ENCODE measurements at regions not wholly inside any gene's neighbourhood (a gene's known extent, or its start where the extent isn't known, plus 50 kb on each side); places are given as distances from the start of the nearest gene placed in this dataset.

DNA sequence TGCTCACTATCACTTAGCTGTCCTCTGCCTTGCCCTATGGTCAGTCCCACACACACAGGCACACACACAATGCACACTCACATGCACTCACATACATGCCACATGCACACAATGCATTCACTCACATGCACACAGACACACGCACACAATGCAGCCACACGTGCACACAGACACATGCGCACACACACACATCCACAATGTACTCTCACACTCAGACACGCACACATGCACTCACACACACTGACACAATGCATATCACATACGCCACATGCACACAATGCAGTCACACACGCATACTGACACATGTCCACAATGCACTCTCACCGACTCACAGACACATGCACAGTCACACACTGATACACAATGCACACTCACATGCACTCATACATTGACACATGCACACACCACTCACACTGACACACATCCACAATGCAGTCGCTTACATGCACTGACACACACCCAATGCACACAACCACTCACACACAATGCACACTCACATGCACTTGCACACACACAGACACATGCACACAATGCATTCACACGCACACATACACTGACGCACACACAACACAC lies 99.7 kb downstream of the ENGASE start:
- Histone ChIP-seq H4K20me1 (ENCODE audit: insufficient read depth) (no peaks in the 10 kb centered on the region), H2AFZ (ENCODE audit: low read depth, low read length) (no peak overlapping the region), H3K79me2 (replicated peaks; ENCODE audit: insufficient read depth, low read length) (no peaks in the 10 kb centered on the region), H3K36me3 (ENCODE audit: insufficient read depth, low read length) (no peaks in the 10 kb centered on the region), H3K9me3 (ENCODE audit: low read length) (no peaks in the 10 kb centered on the region), H3K4me3 (ENCODE audit: low read length) (no peak overlapping the region), H3K27ac (ENCODE audit: low read length) (no peak overlapping the region), H3K4me2 (ENCODE audit: low read length) (no peak overlapping the region), H3K9me2 (ENCODE audit: insufficient read depth, low read length) (no peaks in the 10 kb centered on the region), H3F3A (ENCODE audit: insufficient read depth, low read length, poor library complexity, severe bottlenecking) (no peaks in the 10 kb centered on the region), H3K27me3 (ENCODE audit: insufficient read depth, low read depth, low read length) (no peaks in the 10 kb centered on the region), H3K9ac (ENCODE audit: low read length) (no peak overlapping the region)
- no peak for TF ChIP-seq POLR2AphosphoS5 (IDR thresholded peaks at IDR 0.05)
- no peak for TF ChIP-seq EP300 (conservative IDR thresholded peaks at IDR 0.05; ENCODE audit: poor library complexity, severe bottlenecking)
- no peak for TF ChIP-seq SMC3 (conservative IDR thresholded peaks at IDR 0.05; ENCODE audit: poor library complexity)
- TF ChIP-seq MXI1 (conservative IDR thresholded peaks at IDR 0.05; ENCODE audit: poor library complexity, severe bottlenecking): no peak
- no peak for TF ChIP-seq EZH2 (IDR thresholded peaks at IDR 0.05; ENCODE audit: borderline replicate concordance, insufficient read depth, low read length, poor library complexity, severe bottlenecking)
- TF ChIP-seq RAD21 (conservative IDR thresholded peaks at IDR 0.05): no peak
- TF ChIP-seq, protein P1, sequence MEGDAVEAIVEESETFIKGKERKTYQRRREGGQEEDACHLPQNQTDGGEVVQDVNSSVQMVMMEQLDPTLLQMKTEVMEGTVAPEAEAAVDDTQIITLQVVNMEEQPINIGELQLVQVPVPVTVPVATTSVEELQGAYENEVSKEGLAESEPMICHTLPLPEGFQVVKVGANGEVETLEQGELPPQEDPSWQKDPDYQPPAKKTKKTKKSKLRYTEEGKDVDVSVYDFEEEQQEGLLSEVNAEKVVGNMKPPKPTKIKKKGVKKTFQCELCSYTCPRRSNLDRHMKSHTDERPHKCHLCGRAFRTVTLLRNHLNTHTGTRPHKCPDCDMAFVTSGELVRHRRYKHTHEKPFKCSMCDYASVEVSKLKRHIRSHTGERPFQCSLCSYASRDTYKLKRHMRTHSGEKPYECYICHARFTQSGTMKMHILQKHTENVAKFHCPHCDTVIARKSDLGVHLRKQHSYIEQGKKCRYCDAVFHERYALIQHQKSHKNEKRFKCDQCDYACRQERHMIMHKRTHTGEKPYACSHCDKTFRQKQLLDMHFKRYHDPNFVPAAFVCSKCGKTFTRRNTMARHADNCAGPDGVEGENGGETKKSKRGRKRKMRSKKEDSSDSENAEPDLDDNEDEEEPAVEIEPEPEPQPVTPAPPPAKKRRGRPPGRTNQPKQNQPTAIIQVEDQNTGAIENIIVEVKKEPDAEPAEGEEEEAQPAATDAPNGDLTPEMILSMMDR (IDR thresholded peaks at IDR 0.05; ENCODE audit: poor library complexity, severe bottlenecking): no peak
- no peak for TF ChIP-seq TAF1 (IDR thresholded peaks at IDR 0.05; ENCODE audit: low read depth)
- TF ChIP-seq, protein P2, sequence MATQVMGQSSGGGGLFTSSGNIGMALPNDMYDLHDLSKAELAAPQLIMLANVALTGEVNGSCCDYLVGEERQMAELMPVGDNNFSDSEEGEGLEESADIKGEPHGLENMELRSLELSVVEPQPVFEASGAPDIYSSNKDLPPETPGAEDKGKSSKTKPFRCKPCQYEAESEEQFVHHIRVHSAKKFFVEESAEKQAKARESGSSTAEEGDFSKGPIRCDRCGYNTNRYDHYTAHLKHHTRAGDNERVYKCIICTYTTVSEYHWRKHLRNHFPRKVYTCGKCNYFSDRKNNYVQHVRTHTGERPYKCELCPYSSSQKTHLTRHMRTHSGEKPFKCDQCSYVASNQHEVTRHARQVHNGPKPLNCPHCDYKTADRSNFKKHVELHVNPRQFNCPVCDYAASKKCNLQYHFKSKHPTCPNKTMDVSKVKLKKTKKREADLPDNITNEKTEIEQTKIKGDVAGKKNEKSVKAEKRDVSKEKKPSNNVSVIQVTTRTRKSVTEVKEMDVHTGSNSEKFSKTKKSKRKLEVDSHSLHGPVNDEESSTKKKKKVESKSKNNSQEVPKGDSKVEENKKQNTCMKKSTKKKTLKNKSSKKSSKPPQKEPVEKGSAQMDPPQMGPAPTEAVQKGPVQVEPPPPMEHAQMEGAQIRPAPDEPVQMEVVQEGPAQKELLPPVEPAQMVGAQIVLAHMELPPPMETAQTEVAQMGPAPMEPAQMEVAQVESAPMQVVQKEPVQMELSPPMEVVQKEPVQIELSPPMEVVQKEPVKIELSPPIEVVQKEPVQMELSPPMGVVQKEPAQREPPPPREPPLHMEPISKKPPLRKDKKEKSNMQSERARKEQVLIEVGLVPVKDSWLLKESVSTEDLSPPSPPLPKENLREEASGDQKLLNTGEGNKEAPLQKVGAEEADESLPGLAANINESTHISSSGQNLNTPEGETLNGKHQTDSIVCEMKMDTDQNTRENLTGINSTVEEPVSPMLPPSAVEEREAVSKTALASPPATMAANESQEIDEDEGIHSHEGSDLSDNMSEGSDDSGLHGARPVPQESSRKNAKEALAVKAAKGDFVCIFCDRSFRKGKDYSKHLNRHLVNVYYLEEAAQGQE (IDR thresholded peaks at IDR 0.05; ENCODE audit: borderline replicate concordance): no peak

DNA sequence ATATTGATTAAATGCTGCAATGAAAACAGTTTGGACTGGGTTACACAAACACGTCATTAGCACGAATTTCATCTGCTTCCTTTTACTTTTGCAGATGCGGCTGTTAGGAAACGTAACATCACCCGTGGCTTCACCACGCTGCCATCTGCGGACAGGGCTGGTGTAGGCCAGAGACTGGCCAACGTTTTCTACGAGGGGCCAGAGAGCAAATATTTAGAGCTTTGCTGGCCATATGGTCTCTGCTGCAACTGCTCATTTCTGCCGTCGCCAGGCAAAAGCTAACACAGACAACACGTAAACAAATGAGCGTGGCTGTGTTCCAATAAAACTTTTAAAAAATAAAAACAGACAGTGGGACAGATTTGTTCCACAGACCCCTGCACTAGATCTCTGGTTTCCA lies 96.6 kb downstream of the ENGASE start:
- Histone ChIP-seq H3K36me3 (ENCODE audit: insufficient read depth, low read length) (no peaks in the 10 kb centered on the region), H3K4me2 (ENCODE audit: low read length) (no peak overlapping the region), H2AFZ (ENCODE audit: low read depth, low read length) (no peak overlapping the region), H3K27me3 (ENCODE audit: insufficient read depth, low read depth, low read length) (no peaks in the 10 kb centered on the region), H3F3A (ENCODE audit: insufficient read depth, low read length, poor library complexity, severe bottlenecking) (no peaks in the 10 kb centered on the region), H3K27ac (ENCODE audit: low read length) (no peak overlapping the region), H3K9me2 (ENCODE audit: insufficient read depth, low read length) (no peaks in the 10 kb centered on the region), H3K4me3 (ENCODE audit: low read length) (no peak overlapping the region), H4K20me1 (ENCODE audit: insufficient read depth) (no peaks in the 10 kb centered on the region), H3K9me3 (ENCODE audit: low read length) (no peaks in the 10 kb centered on the region), H3K9ac (ENCODE audit: low read length) (no peak overlapping the region), H3K79me2 (replicated peaks; ENCODE audit: insufficient read depth, low read length) (no peaks in the 10 kb centered on the region)
- TF ChIP-seq, protein P1 (IDR thresholded peaks at IDR 0.05; ENCODE audit: poor library complexity, severe bottlenecking): no peak
- TF ChIP-seq RAD21 (conservative IDR thresholded peaks at IDR 0.05) (no peak), TAF1 (IDR thresholded peaks at IDR 0.05; ENCODE audit: low read depth) (no peak), MXI1 (conservative IDR thresholded peaks at IDR 0.05; ENCODE audit: poor library complexity, severe bottlenecking) (no peak), EZH2 (IDR thresholded peaks at IDR 0.05; ENCODE audit: borderline replicate concordance, insufficient read depth, low read length, poor library complexity, severe bottlenecking) (no peak)
- TF ChIP-seq, protein P2 (IDR thresholded peaks at IDR 0.05; ENCODE audit: borderline replicate concordance): no peak

Data from neural cell (in vitro differentiated cells).